ENCODE measurements at regions not wholly inside any gene's neighbourhood (a gene's known extent, or its start where the extent isn't known, plus 50 kb on each side); places are given as distances from the start of the nearest gene placed in this dataset.

DNA sequence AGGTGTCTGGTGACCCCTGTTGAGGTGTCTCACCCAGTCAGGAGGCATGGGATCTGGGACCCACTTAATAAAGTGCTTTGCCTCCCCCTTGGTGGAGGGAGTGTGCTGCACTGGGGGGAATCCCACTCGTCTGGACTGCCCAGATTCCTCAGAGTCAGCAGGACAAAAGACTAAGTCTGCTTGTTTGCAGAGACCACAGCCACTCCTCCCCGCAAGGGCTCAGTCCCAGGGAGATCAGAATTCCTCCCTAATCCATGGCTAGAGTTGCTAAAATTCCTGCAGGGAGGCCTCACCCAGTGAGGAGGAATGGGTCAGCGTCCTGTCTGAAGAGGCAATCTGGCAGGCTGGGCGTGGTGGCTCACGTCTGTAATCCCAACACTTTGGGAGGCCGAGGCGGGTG lies 442.2 kb downstream of the PABPC4L start:
- Histone ChIP-seq H3K4me3 (ENCODE audit: insufficient read depth, low read depth, low read length) (no peak overlapping the region), H3K27ac (ENCODE audit: low read depth, low read length) (no peak overlapping the region), H3K36me3 (ENCODE audit: insufficient read depth, low read length) (no peaks in the 10 kb centered on the region), H3K9ac (ENCODE audit: low read length) (no peak overlapping the region), H3K27me3 (ENCODE audit: insufficient read depth, low read length) (no peaks in the 10 kb centered on the region), H2AFZ (ENCODE audit: low read depth, low read length) (no peak overlapping the region), H4K20me1 (ENCODE audit: insufficient read depth, low read length) (no peaks in the 10 kb centered on the region), H3K9me3 (ENCODE audit: insufficient read depth, low read depth, low read length) (no peaks in the 10 kb centered on the region), H3K4me1 (ENCODE audit: insufficient read depth, low read length) (no peaks in the 10 kb centered on the region), H3K79me2 (ENCODE audit: insufficient read depth, low read length) (no peaks in the 10 kb centered on the region), H3K4me2 (ENCODE audit: low read length) (no peak overlapping the region)
- Mint-ChIP-seq H3K36me3 (ENCODE audit: low read depth, unreplicated experiment) (no peaks in the 10 kb centered on the region), H3K9me3 (ENCODE audit: unreplicated experiment) (no peaks in the 10 kb centered on the region), H3K4me1 (ENCODE audit: low read depth, unreplicated experiment) (no peaks in the 10 kb centered on the region), H3K27ac (ENCODE audit: unreplicated experiment) (no peak overlapping the region), H3K4me3 (ENCODE audit: unreplicated experiment) (no peak overlapping the region), H3K27me3 (ENCODE audit: low read depth, unreplicated experiment) (no peaks in the 10 kb centered on the region)
- TF ChIP-seq EZH2 (IDR thresholded peaks at IDR 0.05; ENCODE audit: insufficient read depth, low read length): no peak
- TF ChIP-seq, protein P1, sequence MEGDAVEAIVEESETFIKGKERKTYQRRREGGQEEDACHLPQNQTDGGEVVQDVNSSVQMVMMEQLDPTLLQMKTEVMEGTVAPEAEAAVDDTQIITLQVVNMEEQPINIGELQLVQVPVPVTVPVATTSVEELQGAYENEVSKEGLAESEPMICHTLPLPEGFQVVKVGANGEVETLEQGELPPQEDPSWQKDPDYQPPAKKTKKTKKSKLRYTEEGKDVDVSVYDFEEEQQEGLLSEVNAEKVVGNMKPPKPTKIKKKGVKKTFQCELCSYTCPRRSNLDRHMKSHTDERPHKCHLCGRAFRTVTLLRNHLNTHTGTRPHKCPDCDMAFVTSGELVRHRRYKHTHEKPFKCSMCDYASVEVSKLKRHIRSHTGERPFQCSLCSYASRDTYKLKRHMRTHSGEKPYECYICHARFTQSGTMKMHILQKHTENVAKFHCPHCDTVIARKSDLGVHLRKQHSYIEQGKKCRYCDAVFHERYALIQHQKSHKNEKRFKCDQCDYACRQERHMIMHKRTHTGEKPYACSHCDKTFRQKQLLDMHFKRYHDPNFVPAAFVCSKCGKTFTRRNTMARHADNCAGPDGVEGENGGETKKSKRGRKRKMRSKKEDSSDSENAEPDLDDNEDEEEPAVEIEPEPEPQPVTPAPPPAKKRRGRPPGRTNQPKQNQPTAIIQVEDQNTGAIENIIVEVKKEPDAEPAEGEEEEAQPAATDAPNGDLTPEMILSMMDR (IDR thresholded peaks at IDR 0.05; ENCODE audit: insufficient read depth, low read depth, low read length): no peak
- DNase-seq (ENCODE audit: low read depth) (no peak), FAIRE-seq (no peak)

DNA sequence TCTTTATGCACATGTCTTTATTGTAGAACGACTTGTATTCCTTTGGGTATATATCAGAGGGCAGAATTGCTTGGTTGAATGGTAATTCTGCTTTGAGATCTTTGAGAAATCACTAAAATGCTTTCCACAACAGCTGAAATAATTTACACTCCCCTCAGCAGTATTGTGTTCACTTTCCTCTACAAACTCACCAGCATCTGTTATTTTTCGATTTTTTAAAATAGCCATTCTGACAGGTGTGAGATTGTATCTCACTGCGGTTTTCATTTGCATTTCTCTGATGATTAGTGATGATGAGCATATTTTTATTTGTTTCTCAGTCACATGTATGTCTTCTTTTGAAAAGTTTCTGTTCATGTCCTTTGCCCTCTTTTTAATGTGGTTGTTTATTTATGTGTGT lies 459.8 kb downstream of the PABPC4L start:
- H3K36me3 ChIP-seq (ENCODE audit: insufficient read depth, low read length): no peaks in the 10 kb centered on the region

DNA sequence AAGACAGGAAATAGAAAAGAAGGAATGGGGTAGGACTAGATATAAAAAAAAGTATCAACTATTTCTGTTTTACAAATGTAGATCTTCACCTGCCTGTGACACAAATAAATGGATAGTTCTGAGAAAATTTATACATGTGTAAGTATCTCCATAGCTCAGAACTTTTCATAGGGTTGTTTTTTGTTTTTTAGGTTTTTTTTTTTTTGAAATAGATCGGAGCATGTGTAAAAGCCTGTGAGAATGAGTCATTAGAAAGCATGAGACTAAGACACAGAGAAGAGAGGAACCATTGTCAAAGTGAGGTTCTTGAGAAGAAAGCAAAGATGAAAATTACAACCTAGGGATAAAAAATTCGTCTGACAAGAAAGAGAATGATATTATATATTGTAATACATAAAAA lies 481.6 kb downstream of the PABPC4L start:
- Histone ChIP-seq H3K9me3 (ENCODE audit: insufficient read depth, low read depth, low read length) (no peaks in the 10 kb centered on the region), H3K4me2 (ENCODE audit: low read length) (no peak overlapping the region), H4K20me1 (ENCODE audit: insufficient read depth, low read length) (no peaks in the 10 kb centered on the region), H3K27ac (ENCODE audit: low read depth, low read length) (no peak overlapping the region), H3K9ac (ENCODE audit: low read length) (no peak overlapping the region), H2AFZ (ENCODE audit: low read depth, low read length) (no peak overlapping the region), H3K79me2 (ENCODE audit: insufficient read depth, low read length) (no peaks in the 10 kb centered on the region), H3K4me3 (ENCODE audit: insufficient read depth, low read depth, low read length) (no peak overlapping the region), H3K36me3 (ENCODE audit: insufficient read depth, low read length) (no peaks in the 10 kb centered on the region), H3K4me1 (ENCODE audit: insufficient read depth, low read length) (no peaks in the 10 kb centered on the region), H3K27me3 (ENCODE audit: insufficient read depth, low read length) (no peaks in the 10 kb centered on the region)
- no peak overlapping the region for H3K4me3 Mint-ChIP-seq (ENCODE audit: unreplicated experiment)
- no peak overlapping the region for H3K27ac Mint-ChIP-seq (ENCODE audit: unreplicated experiment)
- no peaks in the 10 kb centered on the region for H3K4me1 Mint-ChIP-seq (ENCODE audit: low read depth, unreplicated experiment)
- no peak for FAIRE-seq
- no peaks in the 10 kb centered on the region for H3K27me3 Mint-ChIP-seq (ENCODE audit: low read depth, unreplicated experiment)
- DNase-seq (ENCODE audit: low read depth): no peak
- no peaks in the 10 kb centered on the region for H3K9me3 Mint-ChIP-seq (ENCODE audit: unreplicated experiment)
- TF ChIP-seq EZH2 (IDR thresholded peaks at IDR 0.05; ENCODE audit: insufficient read depth, low read length): no peak
- TF ChIP-seq, protein P1 (IDR thresholded peaks at IDR 0.05; ENCODE audit: insufficient read depth, low read depth, low read length): no peak
- no peaks in the 10 kb centered on the region for H3K36me3 Mint-ChIP-seq (ENCODE audit: low read depth, unreplicated experiment)

More for the DNA sequence above, 459.8 kb downstream of the PABPC4L start:
- Histone ChIP-seq H3K4me3 (ENCODE audit: insufficient read depth, low read depth, low read length) (no peak overlapping the region), H3K4me2 (ENCODE audit: low read length) (no peak overlapping the region), H3K4me1 (ENCODE audit: insufficient read depth, low read length) (no peaks in the 10 kb centered on the region), H2AFZ (ENCODE audit: low read depth, low read length) (no peak overlapping the region), H3K9ac (ENCODE audit: low read length) (no peak overlapping the region), H3K79me2 (ENCODE audit: insufficient read depth, low read length) (no peaks in the 10 kb centered on the region), H3K27me3 (ENCODE audit: insufficient read depth, low read length) (no peaks in the 10 kb centered on the region), H3K27ac (ENCODE audit: low read depth, low read length) (no peak overlapping the region), H4K20me1 (ENCODE audit: insufficient read depth, low read length) (no peaks in the 10 kb centered on the region), H3K9me3 (ENCODE audit: insufficient read depth, low read depth, low read length) (no peaks in the 10 kb centered on the region)
- Mint-ChIP-seq H3K36me3 (ENCODE audit: low read depth, unreplicated experiment) (no peaks in the 10 kb centered on the region), H3K27ac (ENCODE audit: unreplicated experiment) (no peak overlapping the region), H3K27me3 (ENCODE audit: low read depth, unreplicated experiment) (no peaks in the 10 kb centered on the region), H3K9me3 (ENCODE audit: unreplicated experiment) (no peaks in the 10 kb centered on the region), H3K4me1 (ENCODE audit: low read depth, unreplicated experiment) (no peaks in the 10 kb centered on the region), H3K4me3 (ENCODE audit: unreplicated experiment) (no peak overlapping the region)
- FAIRE-seq (no peak), DNase-seq (ENCODE audit: low read depth) (no peak)
- TF ChIP-seq, protein P1 (IDR thresholded peaks at IDR 0.05; ENCODE audit: insufficient read depth, low read depth, low read length): no peak
- TF ChIP-seq EZH2 (IDR thresholded peaks at IDR 0.05; ENCODE audit: insufficient read depth, low read length): no peak
